Tibial nerve (tissue), 4 donors: ENCODE measurements at regions not wholly inside any gene's neighbourhood (a gene's known extent, or its start where the extent isn't known, plus 50 kb on each side); places are given as distances from the start of the nearest gene placed in this dataset. TPM values are rescaled to one million over a fixed set of nuclear protein-coding genes. Genes with fewer than 3 reads are reported as not detected.

ENCODE experiments used
- DNase-seq, 2 donors: peaks; one replicate each; pipeline ENCODE4 v3.0.0-alpha.2; 2019; ENCODE audit warnings: low spot score in 2 of 2
- H3K27ac ChIP-seq, 4 donors: fragments of 200-600 bp; sonication (generic) in 3 of 4; one replicate each; pipeline ENCODE4 v1.5.1; 2017 to 2019; ENCODE audit warnings: mild to moderate bottlenecking in 1 of 4
- H3K27me3 ChIP-seq, 2 donors: fragments of 200-600 bp; sonication (generic) in 1 of 2; one replicate each; pipeline versions ENCODE4 v1.5.1 to v1.6.0; 2017 to 2019
- H3K36me3 ChIP-seq, 3 donors: fragments of 200-600 bp; sonication (generic); one replicate each; pipeline ENCODE4 v1.5.1; 2018 to 2019
- H3K4me1 ChIP-seq, 4 donors: fragments of 200-600 bp; sonication (generic) in 3 of 4; one replicate each; pipeline ENCODE4 v1.5.1; 2017 to 2019
- H3K4me3 ChIP-seq, 4 donors: fragments of 200-600 bp; sonication (generic) in 3 of 4; one replicate each; pipeline ENCODE4 v1.5.1; 2017 to 2019; ENCODE audit warnings: mild to moderate bottlenecking in 1 of 4, moderate library complexity in 1 of 4
- H3K9me3 ChIP-seq, 4 donors: fragments of 200-600 bp; sonication (generic) in 3 of 4; one replicate each; pipeline ENCODE4 v1.5.1; 2017 to 2019
- EP300 ChIP-seq, 2 donors: sonication (generic); formaldehyde crosslinking; IDR thresholded peaks; one replicate each; pipeline ENCODE4 v1.6.1; 2017; ENCODE audit warnings: antibody characterized with exemption in 2 of 2, mild to moderate bottlenecking in 1 of 2
- POLR2A ChIP-seq, 2 donors: fragments of 450-650 bp; IDR thresholded peaks; one replicate each; pipeline ENCODE4 v1.6.1; 2017; ENCODE audit warnings: antibody characterized with exemption in 2 of 2, mild to moderate bottlenecking in 2 of 2, moderate library complexity in 2 of 2
- WGBS, 2 donors: methylation state at CpG; one replicate each; pipeline ENCODE4 v1.1.5; 2018; 5-methylcytosine and 5-hydroxymethylcytosine counted together
- small RNA-seq: library from RNA; depleted of rRNA; stranded (forward); fragments of <200 nt; gene quantifications from one replicate; pipeline ENCODE3, GENCODE V24; 2016
- TF ChIP-seq, protein P1 (sequence below), 5 experiments: fragments of 200-600 bp in 3 of 5; fragments of 450-650 bp in 2 of 5; sonication (generic) in 3 of 5; IDR thresholded peaks; one replicate each; pipeline ENCODE4 v1.5.1; 2016 to 2019; ENCODE audit warnings: antibody characterized with exemption in 5 of 5, mild to moderate bottlenecking in 3 of 5, moderate library complexity in 2 of 5

DNA sequence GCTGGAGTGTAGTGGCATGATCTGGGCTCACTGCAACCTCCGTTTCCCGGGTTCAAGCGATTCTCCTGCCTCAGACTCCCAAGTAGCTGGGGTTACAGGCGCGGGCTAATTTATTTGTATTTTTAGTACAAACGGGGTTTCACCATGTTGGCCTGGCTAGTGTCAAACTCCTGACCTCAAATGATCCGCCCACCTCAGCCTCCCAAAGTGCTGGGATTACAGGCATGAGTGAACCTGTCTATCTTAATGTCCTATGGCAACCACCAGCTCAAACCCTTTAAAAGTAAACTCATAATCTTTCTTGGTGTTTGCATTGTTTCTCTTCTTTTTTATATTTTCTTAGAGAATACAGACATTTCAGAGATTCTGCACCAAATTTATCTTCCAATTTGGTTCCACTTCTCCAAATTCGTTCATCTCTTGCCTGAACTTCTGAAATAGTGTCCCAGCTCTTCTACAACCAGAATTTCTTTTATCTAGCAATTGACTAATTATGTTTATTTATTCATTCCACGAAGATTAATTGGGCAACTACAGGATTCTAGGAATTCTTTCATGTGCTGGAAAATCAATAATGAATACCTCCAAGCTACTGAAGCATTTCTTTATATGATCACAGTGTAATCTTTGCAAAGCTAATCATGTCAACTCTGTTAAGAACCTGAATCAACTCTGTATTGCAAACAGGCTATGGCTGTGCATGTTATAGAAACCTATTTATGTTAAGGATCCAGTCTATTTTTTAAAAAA lies 60.0 kb upstream of the TYRP1 start:
- 67 to 79% methylated on average over 9 of the region's 9 CpGs for WGBS, 2 donors
- H3K36me3 ChIP-seq, result no peaks in the 10 kb centered on the region
- TF ChIP-seq, protein P1, sequence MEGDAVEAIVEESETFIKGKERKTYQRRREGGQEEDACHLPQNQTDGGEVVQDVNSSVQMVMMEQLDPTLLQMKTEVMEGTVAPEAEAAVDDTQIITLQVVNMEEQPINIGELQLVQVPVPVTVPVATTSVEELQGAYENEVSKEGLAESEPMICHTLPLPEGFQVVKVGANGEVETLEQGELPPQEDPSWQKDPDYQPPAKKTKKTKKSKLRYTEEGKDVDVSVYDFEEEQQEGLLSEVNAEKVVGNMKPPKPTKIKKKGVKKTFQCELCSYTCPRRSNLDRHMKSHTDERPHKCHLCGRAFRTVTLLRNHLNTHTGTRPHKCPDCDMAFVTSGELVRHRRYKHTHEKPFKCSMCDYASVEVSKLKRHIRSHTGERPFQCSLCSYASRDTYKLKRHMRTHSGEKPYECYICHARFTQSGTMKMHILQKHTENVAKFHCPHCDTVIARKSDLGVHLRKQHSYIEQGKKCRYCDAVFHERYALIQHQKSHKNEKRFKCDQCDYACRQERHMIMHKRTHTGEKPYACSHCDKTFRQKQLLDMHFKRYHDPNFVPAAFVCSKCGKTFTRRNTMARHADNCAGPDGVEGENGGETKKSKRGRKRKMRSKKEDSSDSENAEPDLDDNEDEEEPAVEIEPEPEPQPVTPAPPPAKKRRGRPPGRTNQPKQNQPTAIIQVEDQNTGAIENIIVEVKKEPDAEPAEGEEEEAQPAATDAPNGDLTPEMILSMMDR (IDR thresholded peaks at IDR 0.05), result no peak
- no peak for TF ChIP-seq EP300 (IDR thresholded peaks at IDR 0.05)
- no peak for TF ChIP-seq POLR2A (IDR thresholded peaks at IDR 0.05)
- H3K27me3 ChIP-seq, result no peaks in the 10 kb centered on the region
- DNase-seq, result no peak
- H3K9me3 ChIP-seq, result no peaks in the 10 kb centered on the region
- no peak overlapping the region for H3K27ac ChIP-seq
- no peak overlapping the region for H3K4me3 ChIP-seq
- H3K4me1 ChIP-seq, result no peaks in the 10 kb centered on the region

DNA sequence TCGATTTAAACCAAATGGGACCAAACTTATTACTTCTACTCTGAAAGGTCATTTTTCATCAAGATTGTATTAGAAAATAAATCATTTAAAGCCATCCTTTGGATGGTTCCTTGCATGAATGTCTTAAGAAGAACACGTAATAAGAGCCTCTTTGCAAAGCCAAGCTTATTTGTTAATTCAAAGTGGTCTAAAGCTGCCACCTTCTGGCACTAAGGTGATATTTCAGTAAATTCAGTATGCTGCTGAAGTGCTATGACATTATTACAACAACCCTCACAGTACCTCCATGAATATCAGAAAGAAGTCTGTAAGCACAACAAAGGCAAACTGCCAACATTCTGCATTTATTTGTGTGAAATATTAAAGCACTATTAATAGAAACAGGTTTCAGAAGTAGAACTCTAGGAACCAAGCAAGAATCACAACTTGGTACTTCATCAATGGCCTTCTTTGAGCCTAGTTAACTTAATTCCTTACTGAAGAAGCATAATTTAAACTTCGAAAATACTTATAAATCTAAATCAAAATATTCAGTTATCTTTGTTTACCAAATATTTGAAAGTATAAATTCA lies 53.1 kb upstream of the TYRP1 start:
- no peaks in the 10 kb centered on the region for H3K36me3 ChIP-seq
- H3K4me3 ChIP-seq, result no peak overlapping the region
- H3K4me1 ChIP-seq, result no peaks in the 10 kb centered on the region
- H3K9me3 ChIP-seq, result no peaks in the 10 kb centered on the region
- H3K27me3 ChIP-seq, result no peaks in the 10 kb centered on the region
- DNase-seq, result no peak
- no peak overlapping the region for H3K27ac ChIP-seq
- 36 to 39% methylated on average over 3 of the region's 3 CpGs for WGBS, 2 donors
- no peak for TF ChIP-seq EP300 (IDR thresholded peaks at IDR 0.05)
- TF ChIP-seq POLR2A (IDR thresholded peaks at IDR 0.05), result no peak
- TF ChIP-seq, protein P1 (IDR thresholded peaks at IDR 0.05), result peak in 2 of 5 experiments; percentile 15 to 16

DNA sequence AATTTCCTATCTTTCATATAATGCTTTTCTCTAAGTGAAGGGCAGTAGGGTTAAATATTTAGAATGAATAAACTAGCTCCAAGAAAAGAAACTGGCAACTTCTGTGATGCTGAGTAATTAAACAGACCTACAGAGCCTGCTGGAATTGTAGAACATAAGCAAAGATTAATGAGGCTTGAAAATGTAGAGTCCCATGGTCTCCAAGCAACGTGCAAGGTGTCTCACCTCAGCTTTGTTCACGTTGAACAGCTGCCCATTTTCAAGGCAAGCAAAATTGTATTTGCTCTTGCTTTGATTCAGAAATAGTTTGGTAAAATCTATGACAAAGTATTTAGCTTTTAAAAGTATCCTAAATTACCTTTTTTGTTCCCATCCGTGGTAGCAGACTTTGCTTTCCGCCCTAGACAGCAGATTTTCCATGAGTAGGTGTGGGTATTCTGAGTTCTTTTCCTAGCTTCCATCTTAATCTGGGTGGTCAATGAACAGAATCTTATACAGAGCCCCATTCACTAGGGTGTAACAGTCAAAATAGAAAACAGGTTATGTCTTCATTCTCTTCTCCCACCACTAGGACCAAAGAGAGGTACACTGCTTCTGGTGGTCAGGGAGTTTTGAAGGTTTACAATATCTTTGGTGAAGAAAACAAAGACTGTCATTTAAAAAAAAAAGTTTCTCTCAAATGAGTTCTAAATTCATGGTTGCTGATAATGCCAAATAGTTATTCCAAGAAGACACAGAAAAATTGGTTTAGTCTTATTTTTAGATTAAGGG lies 52.1 kb upstream of the TYRP1 start:
- TF ChIP-seq POLR2A (IDR thresholded peaks at IDR 0.05) (no peak), EP300 (IDR thresholded peaks at IDR 0.05) (no peak)
- TF ChIP-seq, protein P1 (IDR thresholded peaks at IDR 0.05), result no peak

More for the DNA sequence above, 52.1 kb upstream of the TYRP1 start:
- Histone ChIP-seq H3K27me3 (no peaks in the 10 kb centered on the region), H3K27ac (no peak overlapping the region), H3K4me3 (no peak overlapping the region), H3K4me1 (no peaks in the 10 kb centered on the region), H3K9me3 (no peaks in the 10 kb centered on the region), H3K36me3 (no peaks in the 10 kb centered on the region)
- 54% methylated on average over 4 of the region's 4 CpGs for WGBS, 2 donors
- DNase-seq, result no peak

Small RNA genes lying in the stretch of these regions (small RNA-seq; reads per million reads assigned to genes)
- gene AL161788.1 (not detected), gene AL162413.1 (not detected), gene AL592227.1 (not detected), gene RNU2-47P (not detected)
